ENCODE measurements at regions not wholly inside any gene's neighbourhood (a gene's known extent, or its start where the extent isn't known, plus 50 kb on each side); places are given as distances from the start of the nearest gene placed in this dataset.

- no peak overlapping the region for H3K27ac Mint-ChIP-seq
- no peaks in the 10 kb centered on the region for H3K4me1 Mint-ChIP-seq
- DNase-seq (ENCODE audit: low spot score in 2 of 2) (no peak), ATAC-seq (no peak)
- H3K36me3 Mint-ChIP-seq, result no peaks in the 10 kb centered on the region
- H3K4me3 Mint-ChIP-seq, result no peak overlapping the region
- H3K9me3 Mint-ChIP-seq, result peaks cover 7% of the 10 kb centered on the region
These were observed 208.3 kb upstream of the SLITRK3 start for GRCh38 chr3:165404357-165405027.

GRCh38 chr3:165403666-165404065 lies 207.5 kb upstream of the SLITRK3 start:
- Mint-ChIP-seq H3K4me1 (no peaks in the 10 kb centered on the region), H3K9me3 (peaks cover 7% of the 10 kb centered on the region), H3K36me3 (no peaks in the 10 kb centered on the region), H3K27ac (no peak overlapping the region), H3K4me3 (no peak overlapping the region)
- ATAC-seq, result no peak
- no peak for DNase-seq (ENCODE audit: low spot score in 2 of 2)

GRCh38 chr3:165395188-165395587 lies 199.0 kb upstream of the SLITRK3 start:
- Mint-ChIP-seq H3K4me3 (no peak overlapping the region), H3K27ac (no peak overlapping the region), H3K4me1 (no peaks in the 10 kb centered on the region), H3K9me3 (peaks cover 4% of the 10 kb centered on the region), H3K36me3 (no peaks in the 10 kb centered on the region)
- no peak for DNase-seq (ENCODE audit: low spot score in 2 of 2)
- no peak for ATAC-seq

GRCh38 chr3:165393461-165393860 lies 197.3 kb upstream of the SLITRK3 start:
- H3K4me1 Mint-ChIP-seq, result no peaks in the 10 kb centered on the region
- H3K9me3 Mint-ChIP-seq, result peaks cover 12% of the 10 kb centered on the region
- no peak for DNase-seq (ENCODE audit: low spot score in 2 of 2)
- no peaks in the 10 kb centered on the region for H3K36me3 Mint-ChIP-seq
- no peak for ATAC-seq
- no peak overlapping the region for H3K4me3 Mint-ChIP-seq
- no peak overlapping the region for H3K27ac Mint-ChIP-seq

- H3K4me3 Mint-ChIP-seq, result no peak overlapping the region
- no peak overlapping the region for H3K27ac Mint-ChIP-seq
- no peaks in the 10 kb centered on the region for H3K4me1 Mint-ChIP-seq
- no peaks in the 10 kb centered on the region for H3K36me3 Mint-ChIP-seq
- ATAC-seq (no peak), DNase-seq (ENCODE audit: low spot score in 2 of 2) (no peak)
- H3K9me3 Mint-ChIP-seq, result peaks cover 15% of the 10 kb centered on the region
These were observed 194.0 kb upstream of the SLITRK3 start for GRCh38 chr3:165390166-165390565.

- ATAC-seq, result no peak
- H3K4me1 Mint-ChIP-seq, result no peaks in the 10 kb centered on the region
- H3K36me3 Mint-ChIP-seq, result no peaks in the 10 kb centered on the region
- peaks cover 16% of the 10 kb centered on the region for H3K9me3 Mint-ChIP-seq
- DNase-seq (ENCODE audit: low spot score in 2 of 2), result no peak
- H3K4me3 Mint-ChIP-seq, result no peak overlapping the region
- no peak overlapping the region for H3K27ac Mint-ChIP-seq
These were observed 193.5 kb upstream of the SLITRK3 start for GRCh38 chr3:165389653-165390052.

GRCh38 chr3:165389064-165389463 lies 192.9 kb upstream of the SLITRK3 start:
- ATAC-seq (no peak), DNase-seq (ENCODE audit: low spot score in 2 of 2) (no peak)
- Mint-ChIP-seq H3K27ac (no peak overlapping the region), H3K9me3 (peaks cover 17% of the 10 kb centered on the region), H3K4me1 (no peaks in the 10 kb centered on the region), H3K4me3 (no peak overlapping the region), H3K36me3 (no peaks in the 10 kb centered on the region)

- ATAC-seq (no peak), DNase-seq (ENCODE audit: low spot score in 2 of 2) (no peak)
- H3K27ac Mint-ChIP-seq, result no peak overlapping the region
- H3K4me3 Mint-ChIP-seq, result no peak overlapping the region
- H3K36me3 Mint-ChIP-seq, result no peaks in the 10 kb centered on the region
- no peaks in the 10 kb centered on the region for H3K4me1 Mint-ChIP-seq
- H3K9me3 Mint-ChIP-seq, result peaks cover 16% of the 10 kb centered on the region
These were observed 187.2 kb upstream of the SLITRK3 start for GRCh38 chr3:165383381-165383780.

GRCh38 chr3:165382672-165383071 lies 186.5 kb upstream of the SLITRK3 start:
- no peaks in the 10 kb centered on the region for H3K36me3 Mint-ChIP-seq
- no peak for ATAC-seq

GRCh38 chr3:165378761-165379160 lies 182.6 kb upstream of the SLITRK3 start:
- H3K9me3 Mint-ChIP-seq, result peaks cover 6% of the 10 kb centered on the region
- H3K36me3 Mint-ChIP-seq, result no peaks in the 10 kb centered on the region
- DNase-seq (ENCODE audit: low spot score in 2 of 2) (no peak), ATAC-seq (no peak)
- no peaks in the 10 kb centered on the region for H3K4me1 Mint-ChIP-seq
- no peak overlapping the region for H3K4me3 Mint-ChIP-seq
- no peak overlapping the region for H3K27ac Mint-ChIP-seq

More at GRCh38 chr3:165382672-165383071, 186.5 kb upstream of the SLITRK3 start:
- no peak overlapping the region for H3K27ac Mint-ChIP-seq
- peaks cover 13% of the 10 kb centered on the region for H3K9me3 Mint-ChIP-seq
- H3K4me1 Mint-ChIP-seq, result no peaks in the 10 kb centered on the region
- no peak overlapping the region for H3K4me3 Mint-ChIP-seq
- DNase-seq (ENCODE audit: low spot score in 2 of 2), result no peak

GRCh38 chr3:165359005-165359404 lies 162.8 kb upstream of the SLITRK3 start:
- Mint-ChIP-seq H3K27ac (no peak overlapping the region), H3K36me3 (no peaks in the 10 kb centered on the region), H3K4me1 (no peaks in the 10 kb centered on the region), H3K9me3 (peaks cover 9% of the 10 kb centered on the region), H3K4me3 (no peak overlapping the region)
- ATAC-seq (no peak), DNase-seq (ENCODE audit: low spot score in 2 of 2) (no peak)

- no peak overlapping the region for H3K4me3 Mint-ChIP-seq
- DNase-seq (ENCODE audit: low spot score in 2 of 2) (no peak), ATAC-seq (no peak)
- peaks cover 18% of the 10 kb centered on the region for H3K9me3 Mint-ChIP-seq
- no peaks in the 10 kb centered on the region for H3K36me3 Mint-ChIP-seq
- H3K27ac Mint-ChIP-seq, result no peak overlapping the region
- no peaks in the 10 kb centered on the region for H3K4me1 Mint-ChIP-seq
These were observed 159.1 kb upstream of the SLITRK3 start for GRCh38 chr3:165355316-165355715.

GRCh38 chr3:165347526-165347925 lies 151.3 kb upstream of the SLITRK3 start:
- Mint-ChIP-seq H3K4me3 (no peak overlapping the region), H3K27ac (no peak overlapping the region), H3K4me1 (no peaks in the 10 kb centered on the region), H3K9me3 (peaks cover 19% of the 10 kb centered on the region), H3K36me3 (no peaks in the 10 kb centered on the region)
- DNase-seq (ENCODE audit: low spot score in 2 of 2) (no peak), ATAC-seq (no peak)

GRCh38 chr3:165346503-165346902 lies 150.3 kb upstream of the SLITRK3 start:
- Mint-ChIP-seq H3K36me3 (no peaks in the 10 kb centered on the region), H3K4me1 (no peaks in the 10 kb centered on the region), H3K27ac (no peak overlapping the region), H3K9me3 (peaks cover 18% of the 10 kb centered on the region), H3K4me3 (no peak overlapping the region)
- DNase-seq (ENCODE audit: low spot score in 2 of 2), result no peak
- no peak for ATAC-seq

GRCh38 chr3:165343185-165343584 lies 147.0 kb upstream of the SLITRK3 start:
- ATAC-seq (no peak), DNase-seq (ENCODE audit: low spot score in 2 of 2) (no peak)
- Mint-ChIP-seq H3K4me3 (no peak overlapping the region), H3K4me1 (no peaks in the 10 kb centered on the region), H3K9me3 (peaks cover 9% of the 10 kb centered on the region), H3K27ac (no peak overlapping the region), H3K36me3 (no peaks in the 10 kb centered on the region)

GRCh38 chr3:165339753-165340152 lies 143.6 kb upstream of the SLITRK3 start:
- Mint-ChIP-seq H3K9me3 (peaks cover 11% of the 10 kb centered on the region), H3K27ac (no peak overlapping the region), H3K4me1 (no peaks in the 10 kb centered on the region), H3K4me3 (no peak overlapping the region), H3K36me3 (no peaks in the 10 kb centered on the region)
- ATAC-seq (no peak), DNase-seq (ENCODE audit: low spot score in 2 of 2) (no peak)

- H3K4me1 Mint-ChIP-seq, result no peaks in the 10 kb centered on the region
- ATAC-seq, result no peak
- no peak overlapping the region for H3K27ac Mint-ChIP-seq
- no peaks in the 10 kb centered on the region for H3K36me3 Mint-ChIP-seq
- no peak for DNase-seq (ENCODE audit: low spot score in 2 of 2)
- H3K9me3 Mint-ChIP-seq, result peaks cover 14% of the 10 kb centered on the region
- no peak overlapping the region for H3K4me3 Mint-ChIP-seq
These were observed 140.6 kb upstream of the SLITRK3 start for GRCh38 chr3:165336786-165337185.
